ENCODE measurements at regions not wholly inside any gene's neighbourhood (a gene's known extent, or its start where the extent isn't known, plus 50 kb on each side); places are given as distances from the start of the nearest gene placed in this dataset.

DNA sequence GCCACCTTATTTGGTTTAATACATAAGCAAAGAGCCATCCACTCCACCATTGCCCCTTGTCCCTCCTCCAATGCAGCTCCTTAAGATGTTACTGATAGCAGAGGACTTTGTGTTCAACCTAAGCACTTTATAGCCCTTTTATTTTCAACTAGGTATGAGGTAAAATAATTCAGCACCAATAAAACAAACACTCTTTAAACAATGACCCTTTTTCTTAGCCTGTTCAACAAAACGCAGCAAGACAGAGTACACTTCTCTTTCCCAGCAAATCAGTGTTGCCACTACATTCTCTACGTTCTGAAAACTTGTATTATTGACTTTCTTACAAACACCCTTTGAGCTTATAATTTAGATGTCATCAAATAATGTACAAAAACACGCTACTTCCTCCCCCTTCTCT is 104.0 kb upstream of the IGLL5 start:
- Histone ChIP-seq H3K9ac (ENCODE audit: low read length) (no peak overlapping the region), H3K27me3 (ENCODE audit: insufficient read depth, low read depth, low read length) (no peaks in the 10 kb centered on the region), H2AFZ (ENCODE audit: low read depth, low read length) (no peak overlapping the region), H3K9me3 (ENCODE audit: low read length) (no peaks in the 10 kb centered on the region), H3F3A (ENCODE audit: insufficient read depth, low read length, poor library complexity, severe bottlenecking) (no peaks in the 10 kb centered on the region), H3K4me2 (ENCODE audit: low read length) (no peak overlapping the region), H3K27ac (ENCODE audit: low read length) (no peak overlapping the region), H3K4me3 (ENCODE audit: low read length) (no peak overlapping the region), H3K36me3 (ENCODE audit: insufficient read depth, low read length) (no peaks in the 10 kb centered on the region), H3K9me2 (ENCODE audit: insufficient read depth, low read length) (no peaks in the 10 kb centered on the region), H4K20me1 (ENCODE audit: insufficient read depth) (no peaks in the 10 kb centered on the region), H3K79me2 (replicated peaks; ENCODE audit: insufficient read depth, low read length) (no peaks in the 10 kb centered on the region)
- TF ChIP-seq SMC3 (conservative IDR thresholded peaks at IDR 0.05; ENCODE audit: poor library complexity) (no peak), TAF1 (IDR thresholded peaks at IDR 0.05; ENCODE audit: low read depth) (no peak), EP300 (conservative IDR thresholded peaks at IDR 0.05; ENCODE audit: poor library complexity, severe bottlenecking) (no peak), RAD21 (conservative IDR thresholded peaks at IDR 0.05) (no peak), MXI1 (conservative IDR thresholded peaks at IDR 0.05; ENCODE audit: poor library complexity, severe bottlenecking) (no peak), POLR2AphosphoS5 (IDR thresholded peaks at IDR 0.05) (no peak), EZH2 (IDR thresholded peaks at IDR 0.05; ENCODE audit: borderline replicate concordance, insufficient read depth, low read length, poor library complexity, severe bottlenecking) (no peak)
- TF ChIP-seq, protein P1, sequence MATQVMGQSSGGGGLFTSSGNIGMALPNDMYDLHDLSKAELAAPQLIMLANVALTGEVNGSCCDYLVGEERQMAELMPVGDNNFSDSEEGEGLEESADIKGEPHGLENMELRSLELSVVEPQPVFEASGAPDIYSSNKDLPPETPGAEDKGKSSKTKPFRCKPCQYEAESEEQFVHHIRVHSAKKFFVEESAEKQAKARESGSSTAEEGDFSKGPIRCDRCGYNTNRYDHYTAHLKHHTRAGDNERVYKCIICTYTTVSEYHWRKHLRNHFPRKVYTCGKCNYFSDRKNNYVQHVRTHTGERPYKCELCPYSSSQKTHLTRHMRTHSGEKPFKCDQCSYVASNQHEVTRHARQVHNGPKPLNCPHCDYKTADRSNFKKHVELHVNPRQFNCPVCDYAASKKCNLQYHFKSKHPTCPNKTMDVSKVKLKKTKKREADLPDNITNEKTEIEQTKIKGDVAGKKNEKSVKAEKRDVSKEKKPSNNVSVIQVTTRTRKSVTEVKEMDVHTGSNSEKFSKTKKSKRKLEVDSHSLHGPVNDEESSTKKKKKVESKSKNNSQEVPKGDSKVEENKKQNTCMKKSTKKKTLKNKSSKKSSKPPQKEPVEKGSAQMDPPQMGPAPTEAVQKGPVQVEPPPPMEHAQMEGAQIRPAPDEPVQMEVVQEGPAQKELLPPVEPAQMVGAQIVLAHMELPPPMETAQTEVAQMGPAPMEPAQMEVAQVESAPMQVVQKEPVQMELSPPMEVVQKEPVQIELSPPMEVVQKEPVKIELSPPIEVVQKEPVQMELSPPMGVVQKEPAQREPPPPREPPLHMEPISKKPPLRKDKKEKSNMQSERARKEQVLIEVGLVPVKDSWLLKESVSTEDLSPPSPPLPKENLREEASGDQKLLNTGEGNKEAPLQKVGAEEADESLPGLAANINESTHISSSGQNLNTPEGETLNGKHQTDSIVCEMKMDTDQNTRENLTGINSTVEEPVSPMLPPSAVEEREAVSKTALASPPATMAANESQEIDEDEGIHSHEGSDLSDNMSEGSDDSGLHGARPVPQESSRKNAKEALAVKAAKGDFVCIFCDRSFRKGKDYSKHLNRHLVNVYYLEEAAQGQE (IDR thresholded peaks at IDR 0.05; ENCODE audit: borderline replicate concordance): no peak
- TF ChIP-seq, protein P2, sequence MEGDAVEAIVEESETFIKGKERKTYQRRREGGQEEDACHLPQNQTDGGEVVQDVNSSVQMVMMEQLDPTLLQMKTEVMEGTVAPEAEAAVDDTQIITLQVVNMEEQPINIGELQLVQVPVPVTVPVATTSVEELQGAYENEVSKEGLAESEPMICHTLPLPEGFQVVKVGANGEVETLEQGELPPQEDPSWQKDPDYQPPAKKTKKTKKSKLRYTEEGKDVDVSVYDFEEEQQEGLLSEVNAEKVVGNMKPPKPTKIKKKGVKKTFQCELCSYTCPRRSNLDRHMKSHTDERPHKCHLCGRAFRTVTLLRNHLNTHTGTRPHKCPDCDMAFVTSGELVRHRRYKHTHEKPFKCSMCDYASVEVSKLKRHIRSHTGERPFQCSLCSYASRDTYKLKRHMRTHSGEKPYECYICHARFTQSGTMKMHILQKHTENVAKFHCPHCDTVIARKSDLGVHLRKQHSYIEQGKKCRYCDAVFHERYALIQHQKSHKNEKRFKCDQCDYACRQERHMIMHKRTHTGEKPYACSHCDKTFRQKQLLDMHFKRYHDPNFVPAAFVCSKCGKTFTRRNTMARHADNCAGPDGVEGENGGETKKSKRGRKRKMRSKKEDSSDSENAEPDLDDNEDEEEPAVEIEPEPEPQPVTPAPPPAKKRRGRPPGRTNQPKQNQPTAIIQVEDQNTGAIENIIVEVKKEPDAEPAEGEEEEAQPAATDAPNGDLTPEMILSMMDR (IDR thresholded peaks at IDR 0.05; ENCODE audit: poor library complexity, severe bottlenecking): no peak

DNA sequence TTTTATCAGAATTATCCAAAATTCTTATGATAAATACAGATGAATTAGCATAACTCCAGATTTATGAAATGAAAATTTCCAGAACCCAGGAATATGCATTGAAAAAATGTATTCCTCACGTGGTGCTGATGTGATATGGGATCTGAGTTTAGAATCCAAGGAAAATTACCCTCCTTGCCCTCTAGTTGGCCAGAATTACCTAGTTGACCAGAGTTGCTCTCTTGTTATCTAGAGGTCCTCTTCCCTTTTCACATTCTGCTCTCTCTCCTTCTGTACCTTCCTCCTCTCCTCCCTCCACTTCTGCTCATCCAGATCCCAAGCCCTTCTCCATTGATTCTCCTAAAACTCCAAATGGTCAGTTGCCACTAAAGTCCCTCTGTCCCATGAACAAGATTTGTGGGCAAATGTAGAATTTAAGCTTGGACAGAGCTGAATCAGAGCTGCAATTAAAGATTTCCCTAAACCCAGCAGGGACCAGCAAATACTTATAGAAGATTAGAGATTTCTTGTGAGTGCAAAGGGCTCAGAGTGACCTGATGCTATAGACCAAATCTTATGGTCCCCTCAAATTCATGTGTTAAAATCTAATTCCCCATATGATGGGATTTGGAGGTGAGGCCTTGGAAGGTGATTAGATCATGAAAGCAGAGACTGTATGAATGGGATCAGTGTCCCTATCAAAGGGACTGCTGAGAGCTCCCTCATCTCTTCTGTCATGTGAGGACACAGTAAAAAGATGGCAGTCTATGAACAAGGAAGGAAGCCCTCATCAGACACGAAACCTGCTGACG is 103.2 kb upstream of the IGLL5 start:
- Histone ChIP-seq H3K9ac (ENCODE audit: low read length) (no peak overlapping the region), H3K36me3 (ENCODE audit: insufficient read depth, low read length) (no peaks in the 10 kb centered on the region), H3K9me3 (ENCODE audit: low read length) (no peaks in the 10 kb centered on the region), H3K79me2 (replicated peaks; ENCODE audit: insufficient read depth, low read length) (no peaks in the 10 kb centered on the region), H3K9me2 (ENCODE audit: insufficient read depth, low read length) (no peaks in the 10 kb centered on the region), H2AFZ (ENCODE audit: low read depth, low read length) (no peak overlapping the region), H3K4me2 (ENCODE audit: low read length) (no peak overlapping the region), H3F3A (ENCODE audit: insufficient read depth, low read length, poor library complexity, severe bottlenecking) (no peaks in the 10 kb centered on the region), H3K4me3 (ENCODE audit: low read length) (no peak overlapping the region), H3K27me3 (ENCODE audit: insufficient read depth, low read depth, low read length) (no peaks in the 10 kb centered on the region), H3K27ac (ENCODE audit: low read length) (no peak overlapping the region), H4K20me1 (ENCODE audit: insufficient read depth) (no peaks in the 10 kb centered on the region)
- TF ChIP-seq EP300 (conservative IDR thresholded peaks at IDR 0.05; ENCODE audit: poor library complexity, severe bottlenecking): no peak
- no peak for TF ChIP-seq RAD21 (conservative IDR thresholded peaks at IDR 0.05)
- no peak for TF ChIP-seq POLR2AphosphoS5 (IDR thresholded peaks at IDR 0.05)
- TF ChIP-seq TAF1 (IDR thresholded peaks at IDR 0.05; ENCODE audit: low read depth): no peak
- no peak for TF ChIP-seq MXI1 (conservative IDR thresholded peaks at IDR 0.05; ENCODE audit: poor library complexity, severe bottlenecking)

Data from neural cell (in vitro differentiated cells).